HG02678 (cell line): ENCODE measurements at regions not wholly inside any gene's neighbourhood (a gene's known extent, or its start where the extent isn't known, plus 50 kb on each side); places are given as distances from the start of the nearest gene placed in this dataset.
A peak's percentile ranks its signal among the peaks of the same experiment; 100 is the strongest.

ENCODE experiments used
- ATAC-seq: cut with Tn5 transposase; IDR thresholded peaks from one replicate; pipeline ENCODE4 v1.9.1; 2021; ENCODE audit warnings: mild to moderate bottlenecking, moderate library complexity; ENCODE audit not compliant: unreplicated experiment

- no peak for ATAC-seq
Observed at GRCh38 chr16:74183601-74184360, 112.8 kb upstream of the PSMD7 start.

GRCh38 chr16:74169687-74170376 is 126.8 kb upstream of the PSMD7 start:
- ATAC-seq, result no peak

- ATAC-seq, result no peak
Observed at GRCh38 chr16:74169066-74169465, 127.5 kb upstream of the PSMD7 start.

- no peak for ATAC-seq
Observed at GRCh38 chr16:74168445-74168844, 128.2 kb upstream of the PSMD7 start.

- no peak for ATAC-seq
Observed at GRCh38 chr16:74166456-74166855, 130.2 kb upstream of the PSMD7 start.

- ATAC-seq, result no peak
Observed at GRCh38 chr16:74165566-74166080, 131.0 kb upstream of the PSMD7 start.

GRCh38 chr16:74160759-74161158 is 135.9 kb upstream of the PSMD7 start:
- ATAC-seq, result no peak

- no peak for ATAC-seq
Observed at GRCh38 chr16:74153773-74154172, 142.8 kb upstream of the PSMD7 start.

GRCh38 chr16:74146643-74147042 is 150.0 kb upstream of the PSMD7 start:
- ATAC-seq, result no peak

- no peak for ATAC-seq
Observed at GRCh38 chr16:74143171-74143570, 153.4 kb upstream of the PSMD7 start.

GRCh38 chr16:74141015-74141414 is 155.6 kb upstream of the PSMD7 start:
- no peak for ATAC-seq

GRCh38 chr16:74140557-74140956 is 156.1 kb upstream of the PSMD7 start:
- ATAC-seq, result no peak

GRCh38 chr16:74123826-74124225 is 172.8 kb upstream of the PSMD7 start:
- ATAC-seq, result no peak

GRCh38 chr16:74123195-74123594 is 173.4 kb upstream of the PSMD7 start:
- ATAC-seq, result no peak

- ATAC-seq, result no peak
Observed at GRCh38 chr16:74117798-74118197, 178.8 kb upstream of the PSMD7 start.

GRCh38 chr16:74113545-74113944 is 183.1 kb upstream of the PSMD7 start:
- no peak for ATAC-seq

GRCh38 chr16:74111456-74111982 is 185.1 kb upstream of the PSMD7 start:
- ATAC-seq, result no peak

- ATAC-seq, result peak; percentile 76
Observed at GRCh38 chr16:74107795-74108610, 188.6 kb upstream of the PSMD7 start.

- ATAC-seq, result no peak
Observed at GRCh38 chr16:74104022-74104421, 192.6 kb upstream of the PSMD7 start.

- ATAC-seq, result no peak
Observed at GRCh38 chr16:74101379-74102137, 195.1 kb upstream of the PSMD7 start.
